B cell (primary cell): ENCODE measurements at regions not wholly inside any gene's neighbourhood (a gene's known extent, or its start where the extent isn't known, plus 50 kb on each side); places are given as distances from the start of the nearest gene placed in this dataset.

Source experiments
- ATAC-seq: fragments of 200-7000 bp; cut with Tn5 transposase; one replicate; pipeline ENCODE4 v1.10.0; 2021; ENCODE audit warnings: low read depth, mild to moderate bottlenecking, moderate number of reproducible peaks, moderate library complexity
- CTCF ChIA-PET: fragments of 350-600 bp; sonication (Branson Sonifier 250); formaldehyde crosslinking; loops from one replicate; lab custom pipeline; 2021; ENCODE audit warnings: antibody characterized with exemption, inconsistent platforms; lab: Charles Lee
- POLR2A ChIA-PET: fragments of 350-600 bp; sonication (Branson Sonifier 250); formaldehyde crosslinking; loops from one replicate; lab custom pipeline; 2021; ENCODE audit warnings: antibody characterized with exemption; lab: Charles Lee
- DNase-seq: peaks from one replicate; pipeline ENCODE4 v3.0.0; 2013
- H2AFZ ChIP-seq: 2 replicates; pipeline ENCODE4 v1.6.1; 2012; ENCODE audit warnings: mild to moderate bottlenecking, low read depth, low read length; ENCODE audit not compliant: insufficient read depth, poor library complexity, severe bottlenecking
- H3K27ac ChIP-seq, 2 donors: 1 replicate in 1 of 2; 2 replicates in 1 of 2; pipeline ENCODE4 v1.5.1; 2012 to 2013; ENCODE audit warnings: low read length in 2 of 2, mild to moderate bottlenecking in 2 of 2, moderate library complexity in 1 of 2
- H3K27me3 ChIP-seq, 4 experiments: fragments of 200-600 bp in 1 of 4; sonication (generic) in 1 of 4; replicated peaks in 1 of 4; 1 replicate in 2 of 4; 2 replicates in 2 of 4; pipeline versions ENCODE4 v1.6.1 to v1.7.0; 2013 to 2016; ENCODE audit warnings: low read length in 3 of 4, mild to moderate bottlenecking in 2 of 4, mixed read lengths in 1 of 4, moderate library complexity in 1 of 4; ENCODE audit not compliant: insufficient read depth in 4 of 4, control insufficient read depth in 3 of 4; ENCODE audit errors: control extremely low read depth in 1 of 4
- H3K36me3 ChIP-seq, 2 experiments: replicated peaks in 1 of 2; 1 replicate in 1 of 2; 2 replicates in 1 of 2; pipeline versions ENCODE4 v1.6.1 to v1.7.1; 2013; ENCODE audit warnings: low read length in 1 of 2; ENCODE audit not compliant: insufficient read depth in 2 of 2, control insufficient read depth in 1 of 2; ENCODE audit errors: control extremely low read depth in 1 of 2, extremely low read depth in 1 of 2
- H3K4me1 ChIP-seq, 2 donors: fragments of 200-600 bp in 1 of 2; sonication (generic) in 1 of 2; 1 replicate in 1 of 2; 2 replicates in 1 of 2; pipeline versions ENCODE4 v1.5.1 to v1.6.1; 2013 to 2017; ENCODE audit warnings: low read length in 2 of 2; ENCODE audit not compliant: control insufficient read depth in 2 of 2, insufficient read depth in 2 of 2
- H3K4me2 ChIP-seq: replicated peaks from 2 replicates; pipeline ENCODE3; 2012; ENCODE audit warnings: mild to moderate bottlenecking, low read depth, low read length; ENCODE audit not compliant: poor library complexity, severe bottlenecking
- H3K4me3 ChIP-seq, 5 experiments: fragments of 200-600 bp in 1 of 5; sonication (generic) in 1 of 5; 1 replicate in 3 of 5; 2 replicates in 2 of 5; pipeline versions ENCODE4 v1.5.1 to v1.7.0; 2011 to 2016; ENCODE audit warnings: low read length in 4 of 5, mild to moderate bottlenecking in 4 of 5, low read depth in 2 of 5, control low read depth in 1 of 5, moderate library complexity in 1 of 5; ENCODE audit not compliant: insufficient read depth in 1 of 5; ENCODE audit errors: control extremely low read depth in 1 of 5, extremely low read depth in 1 of 5
- H3K79me2 ChIP-seq: fragments of 200-600 bp; sonication (generic); one replicate; pipeline ENCODE4 v1.6.0; 2016; ENCODE audit warnings: low read length; ENCODE audit not compliant: control insufficient read depth, insufficient read depth
- H3K9ac ChIP-seq: fragments of 200-600 bp; sonication (generic); 2 replicates; pipeline ENCODE4 v1.6.1; 2017; ENCODE audit warnings: mild to moderate bottlenecking, low read length, moderate library complexity
- H3K9me3 ChIP-seq, 3 donors: one replicate each; pipeline versions ENCODE4 v1.6.1 to v1.7.1; 2013; ENCODE audit warnings: low read length in 2 of 3; ENCODE audit not compliant: control insufficient read depth in 2 of 3, insufficient read depth in 1 of 3; ENCODE audit errors: control extremely low read depth in 1 of 3
- H4K20me1 ChIP-seq: 2 replicates; pipeline ENCODE4 v1.6.0; 2012; ENCODE audit warnings: mild to moderate bottlenecking, low read length; ENCODE audit not compliant: insufficient read depth, control insufficient read depth, poor library complexity, severe bottlenecking
- H3K27ac Mint-ChIP-seq: one replicate; pipeline ENCODE4 v1.8.0; 2021; ENCODE audit warnings: mixed read lengths
- H3K27me3 Mint-ChIP-seq: one replicate; pipeline ENCODE4 v1.8.0; 2021; ENCODE audit warnings: mixed read lengths
- H3K4me1 Mint-ChIP-seq: one replicate; pipeline ENCODE4 v1.8.0; 2021; ENCODE audit warnings: mixed read lengths
- H3K4me3 Mint-ChIP-seq: one replicate; pipeline ENCODE4 v1.8.0; 2021; ENCODE audit warnings: mixed read lengths
- H3K9me3 Mint-ChIP-seq: one replicate; pipeline ENCODE4 v1.8.0; 2022; ENCODE audit warnings: mixed read lengths; ENCODE audit not compliant: insufficient read depth
- CTCF ChIP-seq: fragments of 200-600 bp; IDR thresholded peaks from one replicate; pipeline ENCODE4 v1.8.0; 2022; ENCODE audit warnings: antibody characterized with exemption, mild to moderate bottlenecking
- EZH2 ChIP-seq: IDR thresholded peaks from 2 replicates; pipeline ENCODE4 v1.6.1; 2012; ENCODE audit warnings: borderline replicate concordance, low read depth, mild to moderate bottlenecking, moderate library complexity, low read length; ENCODE audit not compliant: insufficient read depth, poor library complexity, severe bottlenecking
- WGBS: methylation state at CpG from one replicate; pipeline ENCODE4 v1.1.5; 2013; ENCODE audit warnings: missing lambda C conversion rate; ENCODE audit not compliant: insufficient coverage; 5-methylcytosine and 5-hydroxymethylcytosine counted together
- intact Hi-C: fragments of 100-400 bp; cut with micrococcal nuclease; formaldehyde crosslinking; loops from one replicate; pipeline ENCODE4 v1.10.0; 2022

GRCh38 chr1:88376421-88376820 is 307.7 kb upstream of the PKN2 start:
- POLR2A ChIA-PET, result no interaction called here
- Mint-ChIP-seq H3K9me3 (no peaks in the 10 kb centered on the region), H3K4me3 (no peak overlapping the region), H3K27ac (no peak overlapping the region), H3K27me3 (peaks cover 10% of the 10 kb centered on the region), H3K4me1 (no peaks in the 10 kb centered on the region)
- TF ChIP-seq CTCF (no peak), EZH2 (no peak)
- intact Hi-C loops, result no loop called here
- H3K4me2 ChIP-seq, result no peak overlapping the region
- H3K9ac ChIP-seq, result no peak overlapping the region
- DNase-seq (no peak), ATAC-seq (no peak)
- no peaks in the 10 kb centered on the region for H3K36me3 ChIP-seq
- H3K4me3 ChIP-seq, result no peak overlapping the region
- CTCF ChIA-PET, result no interaction called here
- H3K9me3 ChIP-seq, result no peaks in the 10 kb centered on the region
- H3K4me1 ChIP-seq, result no peaks in the 10 kb centered on the region
- no peak overlapping the region for H2AFZ ChIP-seq
- no peak overlapping the region for H3K27ac ChIP-seq
- no peaks in the 10 kb centered on the region for H4K20me1 ChIP-seq
- no peaks in the 10 kb centered on the region for H3K79me2 ChIP-seq
- no peaks in the 10 kb centered on the region for H3K27me3 ChIP-seq

- Histone ChIP-seq H3K4me1 (no peaks in the 10 kb centered on the region), H3K9ac (no peak overlapping the region), H3K36me3 (no peaks in the 10 kb centered on the region), H2AFZ (no peak overlapping the region), H3K9me3 (no peaks in the 10 kb centered on the region), H3K79me2 (no peaks in the 10 kb centered on the region), H3K27ac (no peak overlapping the region), H3K4me3 (no peak overlapping the region), H3K27me3 (no peaks in the 10 kb centered on the region), H4K20me1 (no peaks in the 10 kb centered on the region), H3K4me2 (no peak overlapping the region)
- DNase-seq, result no peak
- Mint-ChIP-seq H3K27me3 (peaks cover 10% of the 10 kb centered on the region), H3K27ac (no peak overlapping the region), H3K4me1 (no peaks in the 10 kb centered on the region), H3K9me3 (no peaks in the 10 kb centered on the region), H3K4me3 (no peak overlapping the region)
- ChIA-PET CTCF (no interaction called here), POLR2A (no interaction called here)
- no peak for TF ChIP-seq CTCF
- no peak for TF ChIP-seq EZH2
- intact Hi-C loops, result no loop called here
- no peak for ATAC-seq
- WGBS, result 67% methylated on average over 1 of the region's 3 CpGs
These were observed 305.5 kb upstream of the PKN2 start for GRCh38 chr1:88378560-88378959.
